Stimulated activated CD8-positive, alpha-beta memory T cell treated with anti-CD3 and anti-CD28 coated beads, Interleukin-12 subunit alpha, Interleukin-12 subunit beta, amount 100 ng/mL, for 24 hours (primary cell): ENCODE measurements at regions not wholly inside any gene's neighbourhood (a gene's known extent, or its start where the extent isn't known, plus 50 kb on each side); places are given as distances from the start of the nearest gene placed in this dataset.
"Not testable (repeated sequence)": the region's sequence is repeated elsewhere in the genome, so short reads cannot be mapped to it uniquely, and the experiment has no call there.

Experiments
- DNase-seq: peaks from one replicate; pipeline ENCODE4 v3.0.0-alpha.2; 2020; ENCODE audit errors: extremely low read depth

- no peak for DNase-seq
These were observed 98.1 kb downstream of the CCDC71L start for GRCh38 chr7:106562711-106563366.

GRCh38 chr7:106561666-106562411 is 99.1 kb downstream of the CCDC71L start:
- DNase-seq: no peak

DNA sequence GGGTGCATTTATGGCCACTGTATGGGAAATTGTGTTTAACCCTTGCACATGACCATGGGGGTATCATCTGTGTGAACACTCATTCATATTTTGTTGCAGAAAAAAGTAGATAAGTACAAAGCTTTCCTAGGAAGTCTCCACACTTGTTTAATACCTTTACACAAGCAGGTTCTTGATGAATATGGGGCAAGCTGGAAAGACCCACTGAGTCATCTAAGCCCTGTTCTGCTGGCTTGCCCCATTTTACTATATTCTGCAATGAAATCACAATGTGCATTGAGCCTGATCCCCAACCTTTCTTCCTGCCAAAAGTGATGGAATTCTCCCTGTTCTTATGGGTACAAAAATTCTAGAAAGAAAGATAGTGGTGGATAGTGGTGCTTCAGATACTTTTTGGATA is 99.8 kb downstream of the CCDC71L start:
- DNase-seq: no peak

DNA sequence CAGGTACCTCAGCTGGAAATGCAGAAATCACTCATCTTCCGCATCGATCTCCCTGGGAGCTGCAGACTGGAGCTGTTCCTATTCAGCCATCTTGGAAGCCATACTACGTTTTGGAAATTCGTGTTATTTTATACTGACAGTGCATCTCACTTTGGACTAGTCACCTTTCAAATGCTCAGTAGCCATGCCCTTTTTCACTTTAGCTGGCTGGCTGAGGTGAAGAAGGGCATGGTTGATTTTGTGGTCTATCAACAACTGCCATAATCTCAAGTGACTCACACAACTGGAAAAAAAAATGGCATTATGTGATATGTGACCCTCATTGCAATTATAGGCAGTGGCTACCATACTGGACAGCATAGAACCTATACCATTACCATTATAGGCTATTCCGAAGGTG is 100.5 kb downstream of the CCDC71L start:
- DNase-seq: no peak

- DNase-seq: not testable (repeated sequence)
These were observed 104.7 kb downstream of the CCDC71L start for GRCh38 chr7:106556244-106556643.

- not testable (repeated sequence) for DNase-seq
These were observed 106.3 kb downstream of the CCDC71L start for GRCh38 chr7:106554623-106555022.

DNA sequence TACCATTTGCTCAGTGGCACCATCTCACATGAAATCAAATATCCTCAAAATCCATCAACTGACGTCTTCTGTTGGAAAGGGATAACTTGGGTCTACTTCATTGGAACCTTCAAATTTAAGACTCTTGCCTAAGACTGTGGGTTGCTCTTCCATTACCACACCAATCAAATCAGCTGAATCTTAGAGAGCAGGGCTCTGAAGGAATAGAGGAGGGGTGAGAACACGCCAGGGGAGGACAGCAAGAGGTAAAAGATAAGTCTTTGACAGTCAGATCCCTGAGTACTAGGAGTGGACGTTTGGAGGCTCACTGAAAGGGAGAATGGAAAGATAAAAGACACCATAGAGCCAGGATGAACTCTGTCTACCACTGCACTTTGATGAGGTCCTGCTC is 107.5 kb downstream of the CCDC71L start:
- DNase-seq: no peak

DNA sequence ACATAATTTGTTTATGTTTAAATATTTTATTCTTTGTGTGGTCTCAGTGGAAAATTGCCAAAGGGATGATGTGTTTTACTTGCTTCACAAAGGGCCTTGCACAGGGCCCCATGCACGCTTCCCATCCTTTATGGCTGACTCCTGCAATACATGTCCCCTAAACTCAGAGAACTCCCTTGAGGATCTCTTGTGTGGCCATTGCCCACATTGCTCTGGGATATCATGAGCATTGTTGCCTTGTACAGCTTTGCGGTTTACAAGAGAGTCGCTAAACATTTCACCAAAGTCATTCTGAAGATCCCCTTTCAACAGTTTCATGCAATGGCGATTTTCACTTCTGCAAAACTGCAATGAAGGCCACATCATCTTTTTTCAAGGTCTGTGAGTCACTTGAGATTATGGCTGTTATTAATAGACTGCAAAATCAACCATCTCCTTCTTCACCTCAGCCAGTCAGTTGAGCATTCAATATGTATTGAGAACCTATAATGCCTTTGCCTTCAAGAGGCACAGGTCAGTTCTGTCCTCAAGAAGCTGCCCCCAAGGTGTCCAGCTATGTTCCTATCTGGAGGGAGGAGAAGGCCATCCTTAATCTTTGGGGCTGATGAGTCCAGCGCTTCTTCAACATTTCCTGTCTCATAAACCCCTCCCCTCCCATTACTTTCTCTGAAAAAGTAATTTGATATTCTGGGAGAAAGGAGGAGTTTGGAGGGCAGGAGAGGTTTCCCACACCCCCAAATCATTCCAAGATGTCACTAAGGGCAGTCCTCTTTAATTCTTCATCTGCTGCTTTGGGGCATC is 108.1 kb downstream of the CCDC71L start:
- no peak for DNase-seq

- DNase-seq: no peak
These were observed 109.0 kb downstream of the CCDC71L start for GRCh38 chr7:106551936-106552335.

DNA sequence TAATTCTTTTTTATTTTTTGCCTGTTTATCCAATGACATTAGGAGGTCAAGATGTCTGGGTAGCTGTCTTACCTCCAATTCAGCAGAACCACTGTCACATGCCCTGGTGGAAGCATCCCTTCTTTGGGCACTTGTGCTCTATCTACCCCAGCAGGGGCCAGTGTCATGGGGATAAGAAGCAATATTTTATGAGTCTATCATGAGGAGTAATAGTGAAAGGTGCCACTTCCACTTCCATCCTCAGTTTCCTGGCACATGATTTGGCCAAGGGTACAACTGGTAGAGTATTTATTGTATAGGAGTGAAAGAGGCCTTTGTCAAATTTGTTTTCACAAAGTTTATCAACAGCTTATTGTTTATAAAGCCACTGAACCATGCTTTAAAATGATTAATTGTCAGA is 112.5 kb downstream of the CCDC71L start:
- DNase-seq: no peak

DNA sequence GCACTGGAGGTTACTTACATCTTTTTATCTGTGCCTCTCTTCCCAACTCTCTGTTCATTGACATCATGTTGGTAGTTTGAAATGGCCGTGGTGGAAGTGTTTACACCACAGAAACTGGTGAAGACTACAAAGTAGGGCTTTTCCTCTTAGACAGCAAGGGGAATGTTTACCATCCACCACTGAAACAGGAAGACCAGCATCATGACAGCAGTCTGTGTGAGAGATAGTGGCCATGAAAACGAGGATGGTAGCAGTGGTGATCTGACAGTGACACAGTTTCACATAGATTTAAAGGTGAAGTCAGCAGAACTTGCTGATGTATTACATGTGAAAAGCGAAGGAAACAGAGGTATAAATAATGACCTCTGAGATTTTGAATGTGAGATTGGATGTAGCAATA is 115.7 kb downstream of the CCDC71L start:
- no peak for DNase-seq

DNA sequence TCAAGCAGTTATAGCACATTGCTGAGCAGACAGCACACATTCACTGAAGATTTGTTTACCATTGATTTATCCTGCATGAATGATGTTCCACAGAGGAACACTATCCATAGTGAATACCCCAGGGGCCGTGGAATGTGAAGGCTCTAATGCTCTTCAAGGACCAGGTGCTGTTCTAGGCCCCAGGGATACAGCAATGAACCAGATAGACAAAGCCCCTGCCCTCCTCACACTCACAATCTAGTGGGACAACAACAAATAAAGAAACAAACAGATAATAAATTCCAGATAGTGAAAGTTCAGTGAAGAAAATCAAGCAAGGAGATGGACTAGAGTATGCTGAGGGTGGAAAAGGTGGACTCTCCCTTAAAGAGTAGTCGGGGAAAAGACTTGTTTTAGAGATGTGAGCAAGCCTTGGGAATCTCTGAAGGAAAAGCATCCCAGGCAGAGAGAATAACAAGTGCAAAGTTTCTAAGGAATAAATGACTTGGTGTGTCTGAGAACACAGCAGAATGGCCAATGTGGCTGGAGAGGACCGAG is 117.7 kb downstream of the CCDC71L start:
- DNase-seq: no peak

DNA sequence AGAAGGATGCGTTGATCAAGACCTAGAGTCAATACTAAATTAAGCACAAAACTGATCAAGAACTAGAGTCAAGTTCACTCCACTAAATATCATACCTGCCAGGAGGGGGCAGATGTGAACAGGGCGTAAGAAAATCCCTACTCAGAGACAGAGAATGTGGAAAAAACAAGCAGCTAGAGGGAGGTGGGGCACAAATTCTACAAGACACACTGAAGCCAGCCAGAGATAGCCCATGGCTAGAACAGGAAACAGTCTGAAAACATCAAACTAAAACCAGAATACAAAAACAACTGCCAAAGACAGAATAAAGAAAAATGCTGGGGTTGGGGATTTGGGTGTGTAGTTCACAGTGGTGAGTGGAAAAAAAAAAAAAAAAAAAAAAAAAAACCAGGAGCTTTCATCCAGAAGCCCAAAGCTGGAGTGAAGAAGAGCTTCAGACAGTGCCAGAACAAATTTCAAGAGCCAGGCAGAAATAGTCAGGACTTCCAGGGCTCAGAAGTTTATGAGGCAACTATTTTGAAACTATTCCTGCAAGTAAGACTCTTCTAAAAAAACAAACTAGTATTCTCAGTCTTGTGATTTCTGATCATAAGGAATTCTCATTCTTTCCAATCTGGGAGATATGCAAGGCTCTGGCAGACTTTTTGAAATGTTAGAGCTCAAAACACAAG is 118.3 kb downstream of the CCDC71L start:
- DNase-seq: peak; percentile 12

GRCh38 chr7:106538638-106539037 is 122.3 kb downstream of the CCDC71L start:
- DNase-seq: no peak

GRCh38 chr7:106537119-106537518 is 123.8 kb downstream of the CCDC71L start:
- DNase-seq: no peak

DNA sequence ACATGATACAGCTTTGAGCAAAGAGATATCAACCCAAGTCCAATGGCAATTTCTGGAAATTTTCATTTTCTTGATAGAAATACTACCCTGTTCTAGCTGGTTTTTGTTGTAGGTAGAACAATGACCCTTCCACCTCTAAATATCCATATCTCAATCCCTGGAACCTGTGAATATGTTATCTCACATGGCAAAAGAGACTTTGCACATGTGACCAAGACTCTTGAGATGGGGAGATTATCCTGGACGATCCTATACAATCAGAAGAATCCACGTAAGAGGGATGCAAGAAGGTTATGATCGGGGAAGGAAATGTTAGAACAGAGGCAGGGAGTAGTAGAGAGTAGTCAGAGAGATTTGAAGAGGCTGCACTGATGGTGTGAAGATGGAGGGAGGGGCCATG is 124.9 kb downstream of the CCDC71L start:
- no peak for DNase-seq

GRCh38 chr7:106535234-106535932 is 125.6 kb downstream of the CCDC71L start:
- DNase-seq: no peak

DNA sequence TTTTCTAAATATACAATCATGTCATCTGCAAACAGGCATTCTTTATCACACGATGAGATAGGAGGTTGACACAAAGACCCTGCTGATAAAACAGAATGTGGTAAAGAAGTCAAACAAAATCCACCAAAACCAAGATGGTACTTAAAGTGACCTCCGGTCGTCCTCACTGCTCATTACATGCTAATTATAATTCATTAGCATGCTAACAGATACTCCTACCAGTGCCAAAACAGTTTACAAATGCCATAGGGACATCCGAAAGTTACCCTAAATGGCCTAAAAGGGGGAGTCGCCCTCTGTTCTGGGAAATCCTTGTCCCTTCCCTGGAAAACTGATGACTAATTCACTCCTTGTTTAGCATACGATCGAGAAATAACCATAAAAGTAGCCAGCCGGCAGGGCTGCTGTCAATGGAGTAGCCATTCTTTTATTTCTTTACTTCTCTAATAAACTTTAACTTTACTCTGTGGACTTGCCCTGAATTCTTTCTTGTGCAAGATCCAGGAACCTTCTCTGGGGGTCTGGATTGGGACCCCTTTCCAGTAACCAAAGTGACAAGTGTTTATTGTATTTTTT is 126.6 kb downstream of the CCDC71L start:
- no peak for DNase-seq

DNA sequence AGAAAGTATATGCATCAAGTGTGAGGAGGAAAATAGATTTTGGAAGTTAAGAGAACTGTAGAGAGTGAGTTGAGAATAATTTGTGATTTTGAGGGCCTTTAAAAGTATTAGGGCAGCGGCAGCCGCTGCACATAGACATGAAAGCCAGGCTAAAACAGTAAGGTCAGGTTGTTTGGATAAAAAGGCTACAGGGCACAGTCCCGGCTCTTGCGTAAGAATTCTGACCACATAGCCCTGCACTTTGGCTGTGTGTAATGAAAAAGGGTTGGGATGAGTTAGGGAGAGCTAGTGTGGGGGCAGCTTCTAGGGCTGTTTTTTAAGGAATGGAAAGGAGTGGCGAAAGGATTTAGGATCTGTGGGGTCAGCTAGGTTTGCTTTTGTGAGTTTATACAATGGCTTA is 130.8 kb downstream of the CCDC71L start:
- DNase-seq: not testable (repeated sequence)

DNA sequence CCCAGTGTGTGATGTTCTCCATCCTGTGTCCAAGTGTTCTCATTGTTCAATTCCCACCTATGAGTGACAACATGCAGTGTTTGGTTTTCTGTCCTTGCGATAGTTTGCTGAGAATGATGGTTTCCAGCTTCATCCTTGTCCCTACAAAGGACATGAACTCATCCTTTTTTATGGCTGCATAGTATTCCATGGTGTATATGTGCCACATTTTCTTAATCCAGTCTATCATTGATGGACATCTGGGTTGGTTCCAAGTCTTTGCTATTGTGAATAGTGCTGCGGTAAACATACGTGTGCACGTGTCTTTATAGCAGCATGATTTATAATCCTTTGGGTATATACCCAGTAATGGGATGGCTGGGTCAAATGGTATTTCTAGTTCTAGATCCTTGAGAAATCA is 134.3 kb downstream of the CCDC71L start:
- not testable (repeated sequence) for DNase-seq

GRCh38 chr7:106524690-106525059 is 136.3 kb downstream of the CCDC71L start:
- DNase-seq: no peak
